ENCODE measurements at regions not wholly inside any gene's neighbourhood (a gene's known extent, or its start where the extent isn't known, plus 50 kb on each side); places are given as distances from the start of the nearest gene placed in this dataset.

DNA sequence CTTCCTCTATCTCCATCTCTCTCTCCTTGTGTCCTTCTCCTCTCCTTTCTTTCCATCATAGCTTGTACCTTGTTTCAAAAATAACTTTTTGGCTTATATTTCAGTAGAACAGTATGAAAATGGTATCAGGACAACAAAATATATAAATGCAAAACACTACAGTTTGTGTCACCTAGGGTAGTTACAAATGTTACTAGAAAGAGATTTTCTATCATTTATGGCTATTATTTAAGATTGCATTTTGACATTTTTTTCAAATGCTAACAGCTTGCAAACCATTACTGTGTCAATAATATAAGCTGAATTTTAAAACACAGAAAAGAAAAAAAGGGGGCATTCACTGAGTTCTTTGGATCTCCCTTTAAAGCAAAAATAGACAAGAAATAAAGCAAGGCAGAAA is 392.3 kb upstream of the LRRC4C start:
- no peak overlapping the region for H3K4me3 ChIP-seq (ENCODE audit: insufficient read length, low read depth)
- TF ChIP-seq ZNF274 (IDR thresholded peaks at IDR 0.05; ENCODE audit: low read depth, low read length) (no peak), SUZ12 (IDR thresholded peaks at IDR 0.05; ENCODE audit: extremely low read depth, insufficient read depth, insufficient read length) (no peak), YY1 (IDR thresholded peaks at IDR 0.05; ENCODE audit: insufficient read depth, insufficient read length) (no peak)
- no peaks in the 10 kb centered on the region for H3K9me3 ChIP-seq (ENCODE audit: insufficient read depth, low read length)
- H3K4me1 ChIP-seq (ENCODE audit: insufficient read depth, insufficient read length), result no peaks in the 10 kb centered on the region
- no peak for DNase-seq (ENCODE audit: low read depth, low spot score)
- no peaks in the 10 kb centered on the region for H3K27me3 ChIP-seq (ENCODE audit: insufficient read depth, insufficient read length)
- H3K9ac ChIP-seq (ENCODE audit: insufficient read length, low read depth), result no peak overlapping the region
- no peaks in the 10 kb centered on the region for H3K36me3 ChIP-seq (ENCODE audit: insufficient read depth, insufficient read length, low read length)

GRCh38 chr11:41861838-41862237 is 402.4 kb upstream of the LRRC4C start:
- Histone ChIP-seq H3K4me3 (ENCODE audit: insufficient read length, low read depth) (no peak overlapping the region), H3K9ac (ENCODE audit: insufficient read length, low read depth) (no peak overlapping the region), H3K36me3 (ENCODE audit: insufficient read depth, insufficient read length, low read length) (no peaks in the 10 kb centered on the region), H3K27me3 (ENCODE audit: insufficient read depth, insufficient read length) (no peaks in the 10 kb centered on the region), H3K4me1 (ENCODE audit: insufficient read depth, insufficient read length) (no peaks in the 10 kb centered on the region), H3K9me3 (ENCODE audit: insufficient read depth, low read length) (no peaks in the 10 kb centered on the region)
- TF ChIP-seq SUZ12 (IDR thresholded peaks at IDR 0.05; ENCODE audit: extremely low read depth, insufficient read depth, insufficient read length), result no peak
- no peak for TF ChIP-seq YY1 (IDR thresholded peaks at IDR 0.05; ENCODE audit: insufficient read depth, insufficient read length)
- no peak for TF ChIP-seq ZNF274 (IDR thresholded peaks at IDR 0.05; ENCODE audit: low read depth, low read length)
- no peak for DNase-seq (ENCODE audit: low read depth, low spot score)

DNA sequence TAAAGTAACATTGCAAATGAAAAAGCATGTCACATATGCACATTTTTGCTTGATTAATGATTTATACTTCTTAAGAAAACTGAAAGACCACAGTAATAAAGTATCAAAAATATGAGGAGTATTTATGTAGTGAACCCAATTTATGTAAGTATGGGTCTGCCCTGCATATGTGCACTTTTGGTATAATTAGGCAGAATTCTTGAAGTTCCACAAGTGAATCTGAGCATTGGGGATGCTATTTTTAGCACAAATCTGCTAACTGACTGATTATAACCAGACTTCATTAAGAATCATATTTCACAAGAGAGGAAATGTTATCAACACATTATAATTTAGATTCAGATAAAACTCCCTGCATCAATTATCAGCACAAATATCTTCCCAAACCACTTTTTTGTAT is 407.1 kb upstream of the LRRC4C start:
- no peak overlapping the region for H3K9ac ChIP-seq (ENCODE audit: insufficient read length, low read depth)
- no peaks in the 10 kb centered on the region for H3K27me3 ChIP-seq (ENCODE audit: insufficient read depth, insufficient read length)
- no peaks in the 10 kb centered on the region for H3K9me3 ChIP-seq (ENCODE audit: insufficient read depth, low read length)
- no peak for DNase-seq (ENCODE audit: low read depth, low spot score)
- no peaks in the 10 kb centered on the region for H3K36me3 ChIP-seq (ENCODE audit: insufficient read depth, insufficient read length, low read length)
- no peak overlapping the region for H3K4me3 ChIP-seq (ENCODE audit: insufficient read length, low read depth)
- H3K4me1 ChIP-seq (ENCODE audit: insufficient read depth, insufficient read length), result no peaks in the 10 kb centered on the region
- TF ChIP-seq ZNF274 (IDR thresholded peaks at IDR 0.05; ENCODE audit: low read depth, low read length) (no peak), YY1 (IDR thresholded peaks at IDR 0.05; ENCODE audit: insufficient read depth, insufficient read length) (no peak), SUZ12 (IDR thresholded peaks at IDR 0.05; ENCODE audit: extremely low read depth, insufficient read depth, insufficient read length) (no peak)

DNA sequence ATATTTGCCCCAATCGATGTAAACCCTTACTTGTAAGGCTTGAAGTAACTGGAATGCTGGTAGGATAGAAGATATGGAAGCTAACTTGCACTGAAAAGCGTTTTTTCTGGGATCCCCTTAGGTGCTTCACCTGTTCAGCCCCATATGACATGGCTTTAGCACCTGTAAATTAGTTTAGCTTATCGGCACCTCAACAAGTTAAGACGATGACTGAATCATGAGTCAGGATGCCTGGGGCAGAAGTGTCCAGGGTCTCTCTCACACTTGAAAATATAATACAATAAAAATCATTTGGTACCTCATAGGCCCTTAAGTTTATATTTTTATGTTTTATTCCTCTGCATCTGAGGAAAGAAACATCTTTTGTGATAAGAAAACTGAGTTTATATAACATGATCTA is 409.2 kb upstream of the LRRC4C start:
- DNase-seq (ENCODE audit: low read depth, low spot score), result no peak
- no peaks in the 10 kb centered on the region for H3K9me3 ChIP-seq (ENCODE audit: insufficient read depth, low read length)
- H3K4me1 ChIP-seq (ENCODE audit: insufficient read depth, insufficient read length), result no peaks in the 10 kb centered on the region

DNA sequence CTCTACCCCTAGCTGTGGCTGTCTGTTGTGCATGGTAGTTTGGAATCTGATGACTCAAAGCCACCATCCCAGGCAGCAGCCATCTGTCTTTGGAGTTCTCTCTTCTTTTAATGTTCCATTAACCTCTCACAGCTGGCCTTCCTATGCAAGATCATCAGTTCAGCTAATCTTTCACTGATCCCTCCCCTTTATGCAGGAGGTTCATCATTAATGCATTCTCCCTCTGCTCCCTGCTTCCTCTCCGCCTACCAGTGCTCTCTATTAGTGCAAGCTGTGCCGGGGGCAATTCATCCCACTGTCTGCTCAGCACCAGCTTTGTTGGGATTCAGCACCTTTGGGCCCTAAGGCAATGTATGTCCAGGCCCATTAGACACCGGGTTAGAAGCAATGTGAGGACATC is 413.0 kb upstream of the LRRC4C start:
- H3K9me3 ChIP-seq (ENCODE audit: insufficient read depth, low read length), result no peaks in the 10 kb centered on the region
- no peak for TF ChIP-seq ZNF274 (IDR thresholded peaks at IDR 0.05; ENCODE audit: low read depth, low read length)
- no peak for TF ChIP-seq YY1 (IDR thresholded peaks at IDR 0.05; ENCODE audit: insufficient read depth, insufficient read length)
- TF ChIP-seq SUZ12 (IDR thresholded peaks at IDR 0.05; ENCODE audit: extremely low read depth, insufficient read depth, insufficient read length), result no peak
- H3K9ac ChIP-seq (ENCODE audit: insufficient read length, low read depth), result no peak overlapping the region
- no peaks in the 10 kb centered on the region for H3K4me1 ChIP-seq (ENCODE audit: insufficient read depth, insufficient read length)
- H3K27me3 ChIP-seq (ENCODE audit: insufficient read depth, insufficient read length), result no peaks in the 10 kb centered on the region
- H3K4me3 ChIP-seq (ENCODE audit: insufficient read length, low read depth), result no peak overlapping the region
- peak; percentile 27 for DNase-seq (ENCODE audit: low read depth, low spot score)
- H3K36me3 ChIP-seq (ENCODE audit: insufficient read depth, insufficient read length, low read length), result no peaks in the 10 kb centered on the region

More for the DNA sequence above, 409.2 kb upstream of the LRRC4C start:
- TF ChIP-seq YY1 (IDR thresholded peaks at IDR 0.05; ENCODE audit: insufficient read depth, insufficient read length), result no peak
- no peak for TF ChIP-seq ZNF274 (IDR thresholded peaks at IDR 0.05; ENCODE audit: low read depth, low read length)
- no peak for TF ChIP-seq SUZ12 (IDR thresholded peaks at IDR 0.05; ENCODE audit: extremely low read depth, insufficient read depth, insufficient read length)
- Histone ChIP-seq H3K36me3 (ENCODE audit: insufficient read depth, insufficient read length, low read length) (no peaks in the 10 kb centered on the region), H3K9ac (ENCODE audit: insufficient read length, low read depth) (no peak overlapping the region), H3K27me3 (ENCODE audit: insufficient read depth, insufficient read length) (no peaks in the 10 kb centered on the region), H3K4me3 (ENCODE audit: insufficient read length, low read depth) (no peak overlapping the region)

- no peaks in the 10 kb centered on the region for H3K9me3 ChIP-seq (ENCODE audit: insufficient read depth, low read length)
- no peaks in the 10 kb centered on the region for H3K27me3 ChIP-seq (ENCODE audit: insufficient read depth, insufficient read length)
- H3K9ac ChIP-seq (ENCODE audit: insufficient read length, low read depth), result no peak overlapping the region
- no peak for DNase-seq (ENCODE audit: low read depth, low spot score)
- H3K4me3 ChIP-seq (ENCODE audit: insufficient read length, low read depth), result no peak overlapping the region
- no peaks in the 10 kb centered on the region for H3K36me3 ChIP-seq (ENCODE audit: insufficient read depth, insufficient read length, low read length)
- H3K4me1 ChIP-seq (ENCODE audit: insufficient read depth, insufficient read length), result no peaks in the 10 kb centered on the region
- no peak for TF ChIP-seq YY1 (IDR thresholded peaks at IDR 0.05; ENCODE audit: insufficient read depth, insufficient read length)
- TF ChIP-seq SUZ12 (IDR thresholded peaks at IDR 0.05; ENCODE audit: extremely low read depth, insufficient read depth, insufficient read length), result no peak
- no peak for TF ChIP-seq ZNF274 (IDR thresholded peaks at IDR 0.05; ENCODE audit: low read depth, low read length)
Measured at GRCh38 chr11:41872870-41873269, 413.4 kb upstream of the LRRC4C start.

- no peaks in the 10 kb centered on the region for H3K9me3 ChIP-seq (ENCODE audit: insufficient read depth, low read length)
- no peak for DNase-seq (ENCODE audit: low read depth, low spot score)
Measured at GRCh38 chr11:41878095-41878494, 418.6 kb upstream of the LRRC4C start.

More at GRCh38 chr11:41878095-41878494, 418.6 kb upstream of the LRRC4C start:
- H3K4me1 ChIP-seq (ENCODE audit: insufficient read depth, insufficient read length), result no peaks in the 10 kb centered on the region
- H3K4me3 ChIP-seq (ENCODE audit: insufficient read length, low read depth), result no peak overlapping the region
- H3K9ac ChIP-seq (ENCODE audit: insufficient read length, low read depth), result no peak overlapping the region
- TF ChIP-seq SUZ12 (IDR thresholded peaks at IDR 0.05; ENCODE audit: extremely low read depth, insufficient read depth, insufficient read length), result no peak
- no peak for TF ChIP-seq ZNF274 (IDR thresholded peaks at IDR 0.05; ENCODE audit: low read depth, low read length)
- TF ChIP-seq YY1 (IDR thresholded peaks at IDR 0.05; ENCODE audit: insufficient read depth, insufficient read length), result no peak
- no peaks in the 10 kb centered on the region for H3K27me3 ChIP-seq (ENCODE audit: insufficient read depth, insufficient read length)
- no peaks in the 10 kb centered on the region for H3K36me3 ChIP-seq (ENCODE audit: insufficient read depth, insufficient read length, low read length)

Measured in NT2/D1 (cell line).